IMR-90 (cell line): ENCODE measurements at regions not wholly inside any gene's neighbourhood (a gene's known extent, or its start where the extent isn't known, plus 50 kb on each side); places are given as distances from the start of the nearest gene placed in this dataset.

Experiments
- ATAC-seq: fragments of 200-7000 bp; cut with Tn5 transposase; 2 replicates; pipeline ENCODE4 v1.9.1; 2020; ENCODE audit warnings: low read depth, mild to moderate bottlenecking, moderate library complexity
- BruUV-seq: library from RNA; stranded (reverse); fragments of 400-500 nt; replicated peaks from 2 replicates; lab custom pipeline; 2021; lab: Mats Ljungman, UMichigan
- CTCF ChIA-PET: fragments of 300-600 bp; formaldehyde crosslinking; extraction: SDS; loops from one replicate; lab custom pipeline; 2021; ENCODE audit warnings: antibody characterized with exemption; lab: Yijun Ruan, JAX
- POLR2A ChIA-PET: fragments of 300-600 bp; sonication (Branson Sonifier 250); formaldehyde crosslinking; loops from one replicate; lab custom pipeline; 2022; ENCODE audit warnings: antibody characterized with exemption; ENCODE audit not compliant: unreplicated experiment; lab: Charles Lee
- DNase-seq: peaks from one replicate; pipeline ENCODE4 v3.0.0; 2013
- H2AFZ ChIP-seq: replicated peaks from 2 replicates; pipeline ENCODE3; 2013; ENCODE audit warnings: low read length, mild to moderate bottlenecking; ENCODE audit not compliant: poor library complexity
- H2AK5ac ChIP-seq: 2 replicates; pipeline ENCODE4 v1.6.1; 2013; ENCODE audit warnings: low read depth, low read length, inconsistent platforms
- H2AK9ac ChIP-seq: replicated peaks from 2 replicates; pipeline ENCODE3; 2013; ENCODE audit warnings: mild to moderate bottlenecking, low read depth, low read length, moderate library complexity; ENCODE audit not compliant: poor library complexity
- H2BK120ac ChIP-seq: 2 replicates; pipeline ENCODE4 v1.6.1; 2013; ENCODE audit warnings: low read depth, low read length, inconsistent platforms
- H2BK15ac ChIP-seq: 3 replicates; pipeline ENCODE4 v1.6.1; 2013; ENCODE audit warnings: low read depth, low read length, inconsistent platforms
- H2BK20ac ChIP-seq: 2 replicates; pipeline ENCODE4 v1.6.1; 2013; ENCODE audit warnings: low read depth, mild to moderate bottlenecking, inconsistent platforms, low read length, moderate library complexity
- H2BK5ac ChIP-seq: 2 replicates; pipeline ENCODE4 v1.6.1; 2013; ENCODE audit warnings: mild to moderate bottlenecking, low read depth, low read length, inconsistent platforms; ENCODE audit not compliant: poor library complexity, severe bottlenecking
- H3K14ac ChIP-seq: replicated peaks from 2 replicates; pipeline ENCODE4 v1.6.1; 2013; ENCODE audit warnings: low read depth, low read length, inconsistent platforms
- H3K18ac ChIP-seq: 2 replicates; pipeline ENCODE4 v1.6.1; 2013; ENCODE audit warnings: low read depth, low read length, control low read depth
- H3K23ac ChIP-seq: 2 replicates; pipeline ENCODE4 v1.6.1; 2013; ENCODE audit warnings: low read depth, low read length, inconsistent platforms
- H3K27ac ChIP-seq: 2 replicates; pipeline ENCODE4 v1.5.1; 2013; ENCODE audit warnings: mild to moderate bottlenecking, control low read depth, low read length; ENCODE audit not compliant: insufficient read depth
- H3K27me3 ChIP-seq: 2 replicates; pipeline ENCODE4 v1.6.1; 2013; ENCODE audit warnings: low read length; ENCODE audit not compliant: control insufficient read depth, insufficient read depth
- H3K36me3 ChIP-seq: 2 replicates; pipeline ENCODE4 v1.6.1; 2013; ENCODE audit warnings: low read length, mixed read lengths; ENCODE audit not compliant: control insufficient read depth, insufficient read depth
- H3K4ac ChIP-seq: 2 replicates; pipeline ENCODE4 v1.6.1; 2013; ENCODE audit warnings: low read depth, low read length, inconsistent platforms
- H3K4me1 ChIP-seq: 2 replicates; pipeline ENCODE4 v1.6.1; 2013; ENCODE audit warnings: low read length, mixed read lengths; ENCODE audit not compliant: control insufficient read depth, insufficient read depth
- H3K4me2 ChIP-seq: 2 replicates; pipeline ENCODE4 v1.6.1; 2013; ENCODE audit warnings: low read depth, mild to moderate bottlenecking, control low read depth, low read length, moderate library complexity
- H3K4me3 ChIP-seq: 2 replicates; pipeline ENCODE4 v1.5.1; 2013; ENCODE audit warnings: low read depth, mild to moderate bottlenecking, control low read depth, low read length, moderate library complexity; ENCODE audit not compliant: insufficient read depth
- H3K56ac ChIP-seq: 2 replicates; pipeline ENCODE4 v1.6.1; 2013; ENCODE audit warnings: low read length, inconsistent platforms; ENCODE audit not compliant: insufficient read depth; ENCODE audit errors: extremely low read depth
- H3K79me1 ChIP-seq, 2 experiments: 2 replicates each; pipeline ENCODE4 v1.6.1; 2013; ENCODE audit warnings: low read length in 2 of 2, inconsistent platforms in 1 of 2, low read depth in 1 of 2
- H3K9ac ChIP-seq: 2 replicates; pipeline ENCODE4 v1.6.1; 2013; ENCODE audit warnings: low read depth, low read length, control low read depth
- H3K9me1 ChIP-seq: 2 replicates; pipeline ENCODE4 v1.6.1; 2013; ENCODE audit warnings: low read length, inconsistent platforms; ENCODE audit not compliant: insufficient read depth
- H3K9me3 ChIP-seq: 2 replicates; pipeline ENCODE4 v1.6.1; 2013; ENCODE audit warnings: low read length; ENCODE audit not compliant: control insufficient read depth, insufficient read depth
- H4K20me1 ChIP-seq: 2 replicates; pipeline ENCODE4 v1.6.1; 2013; ENCODE audit warnings: low read length, inconsistent platforms; ENCODE audit not compliant: insufficient read depth
- H4K5ac ChIP-seq: 2 replicates; pipeline ENCODE4 v1.6.1; 2013; ENCODE audit warnings: mild to moderate bottlenecking, low read depth, low read length, control low read depth
- H4K8ac ChIP-seq, 2 experiments: 2 replicates each; pipeline ENCODE4 v1.6.1; 2013; ENCODE audit warnings: low read depth in 2 of 2, low read length in 2 of 2, control low read depth in 1 of 2, inconsistent platforms in 1 of 2
- H4K91ac ChIP-seq: 2 replicates; pipeline ENCODE4 v1.6.1; 2013; ENCODE audit warnings: low read depth, low read length, inconsistent platforms; ENCODE audit not compliant: insufficient read depth
- MAFK ChIP-seq: IDR thresholded peaks from 2 replicates; pipeline ENCODE4 v1.6.1; 2012; ENCODE audit warnings: low read depth, low read length, improper control_type of control experiment
- SMC3 ChIP-seq: fragments of 150-350 bp; IDR thresholded peaks from 2 replicates; pipeline ENCODE4 v1.6.1; 2016; ENCODE audit warnings: low read depth, mild to moderate bottlenecking, antibody characterized with exemption, low read length, moderate library complexity
- WGBS, 2 experiments: methylation state at CpG; one replicate each; pipeline versions ENCODE4 v1.1.5 to v1.1.7; 2013; ENCODE audit warnings: missing lambda C conversion rate in 2 of 2; ENCODE audit not compliant: insufficient read length in 1 of 2; ENCODE audit errors: extremely low coverage in 2 of 2; 5-methylcytosine and 5-hydroxymethylcytosine counted together
- dilution Hi-C: fragments of 300-500 bp; cut with HindIII; formaldehyde crosslinking; loops from one replicate; pipeline ENCODE4 v1.14.3; 2018; ENCODE audit warnings: low sequenced_read_pairs; ENCODE audit not compliant: unreplicated experiment
- in situ Hi-C: fragments of 300-500 bp; cut with MboI; formaldehyde crosslinking; loops from 3 replicates; pipeline ENCODE4 v1.14.3; 2019; ENCODE audit warnings: low sequenced_read_pairs, inconsistent platforms, mixed read lengths
- intact Hi-C: fragments of 100-400 bp; cut with micrococcal nuclease; formaldehyde crosslinking; loops from 2 replicates; pipeline ENCODE4 v1.10.0; 2022
- TF ChIP-seq, protein P1 (sequence below): fragments of 150-350 bp; IDR thresholded peaks from 2 replicates; pipeline ENCODE4 v1.6.1; 2017; ENCODE audit warnings: mild to moderate bottlenecking, antibody characterized with exemption, low read length, low read depth

GRCh38 chr15:38882221-38882620 is 317.6 kb upstream of the RASGRP1 start:
- DNase-seq (no peak), ATAC-seq (no peak)
- H3K4ac ChIP-seq: no peak overlapping the region; the same call in 1 of the 2 replicates
- H3K4me2 ChIP-seq: no peak overlapping the region; the same call in 1 of the 2 replicates
- no peaks in the 10 kb centered on the region for H3K36me3 ChIP-seq
- H3K9me1 ChIP-seq: peaks cover 15% of the 10 kb centered on the region
- H2AK9ac ChIP-seq: no peak overlapping the region
- TF ChIP-seq SMC3 (no peak), MAFK (no peak)
- TF ChIP-seq, protein P1, sequence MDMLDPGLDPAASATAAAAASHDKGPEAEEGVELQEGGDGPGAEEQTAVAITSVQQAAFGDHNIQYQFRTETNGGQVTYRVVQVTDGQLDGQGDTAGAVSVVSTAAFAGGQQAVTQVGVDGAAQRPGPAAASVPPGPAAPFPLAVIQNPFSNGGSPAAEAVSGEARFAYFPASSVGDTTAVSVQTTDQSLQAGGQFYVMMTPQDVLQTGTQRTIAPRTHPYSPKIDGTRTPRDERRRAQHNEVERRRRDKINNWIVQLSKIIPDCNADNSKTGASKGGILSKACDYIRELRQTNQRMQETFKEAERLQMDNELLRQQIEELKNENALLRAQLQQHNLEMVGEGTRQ: no peak
- H3K9me3 ChIP-seq: no peaks in the 10 kb centered on the region
- H3K27me3 ChIP-seq: no peaks in the 10 kb centered on the region
- H3K79me1 ChIP-seq: peaks cover 0 to 9% of the 10 kb centered on the region in 2 experiments; a peak in 2 of 4 replicates
- no peak overlapping the region for H3K23ac ChIP-seq
- peak overlapping the region; percentile 17; the same call in 1 of the 2 replicates for H4K5ac ChIP-seq
- 0 out of 2 replicates have a peak overlapping the region, but pooled peaks have one; percentile 39 for H3K14ac ChIP-seq
- no TSS peak for BruUV-seq
- no peak overlapping the region for H2BK15ac ChIP-seq
- no peak overlapping the region for H3K9ac ChIP-seq
- H3K4me3 ChIP-seq: no peak overlapping the region
- H4K8ac ChIP-seq: peak overlapping the region in 1 of 2 experiments; percentile 20; a peak in 1 of 4 replicates
- intact Hi-C loops (loop anchor here (5.0 kb wide), 1 partner anchor 35 kb away; no protein-coding TSS in a partner anchor), in situ Hi-C loops (no loop called here), dilution Hi-C loops (no loop called here)
- POLR2A ChIA-PET: no interaction called here
- H2AFZ ChIP-seq: no peak overlapping the region
- H3K56ac ChIP-seq: no peak overlapping the region
- H4K20me1 ChIP-seq: no peaks in the 10 kb centered on the region
- no peak overlapping the region for H3K27ac ChIP-seq
- H3K18ac ChIP-seq: peak overlapping the region; percentile 44; the same call in 1 of the 2 replicates
- no peak overlapping the region for H2BK20ac ChIP-seq
- H2BK120ac ChIP-seq: peak overlapping the region; percentile 71
- peak overlapping the region; percentile 26; the same call in 1 of the 2 replicates for H4K91ac ChIP-seq
- peaks cover 29% of the 10 kb centered on the region for H3K4me1 ChIP-seq
- H2BK5ac ChIP-seq: peak overlapping the region; percentile 79
- WGBS, 2 experiments: no CpG with 5 or more reads among the region's 3 CpGs
- CTCF ChIA-PET: no interaction called here
- no peak overlapping the region for H2AK5ac ChIP-seq
